Inferior parietal cortex (tissue), 1 donor: ENCODE measurements at regions not wholly inside any gene's neighbourhood (a gene's known extent, or its start where the extent isn't known, plus 50 kb on each side); places are given as distances from the start of the nearest gene placed in this dataset.

Experiments used
- DNase-seq: peaks from one replicate; pipeline ENCODE4 v3.0.0-alpha.2; 2016; ENCODE audit errors: extremely low spot score

GRCh38 chr14:100673807-100674154, 52.9 kb upstream of the DLK1 start:
- DNase-seq = no peak

DNA sequence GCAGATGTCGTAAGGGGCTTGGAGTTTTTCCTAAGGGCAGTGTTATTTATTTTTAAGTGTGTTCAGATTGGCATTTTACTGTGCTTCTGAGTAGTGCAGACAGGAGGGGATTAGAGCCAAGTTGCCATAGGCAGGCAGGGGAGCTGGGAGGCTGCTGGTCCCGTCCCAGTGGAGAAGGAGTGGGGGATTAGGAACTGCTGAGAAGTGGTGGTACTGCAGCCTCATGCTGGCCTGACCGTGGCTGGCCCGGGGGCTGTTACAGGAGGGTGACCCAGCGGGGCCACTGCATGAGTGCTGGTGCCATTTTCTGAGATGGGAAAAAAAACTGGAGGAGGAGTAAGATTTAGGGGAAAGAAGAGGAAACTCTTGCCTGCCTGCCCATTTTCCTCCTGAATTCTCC, 52.3 kb upstream of the DLK1 start:
- DNase-seq = no peak

DNA sequence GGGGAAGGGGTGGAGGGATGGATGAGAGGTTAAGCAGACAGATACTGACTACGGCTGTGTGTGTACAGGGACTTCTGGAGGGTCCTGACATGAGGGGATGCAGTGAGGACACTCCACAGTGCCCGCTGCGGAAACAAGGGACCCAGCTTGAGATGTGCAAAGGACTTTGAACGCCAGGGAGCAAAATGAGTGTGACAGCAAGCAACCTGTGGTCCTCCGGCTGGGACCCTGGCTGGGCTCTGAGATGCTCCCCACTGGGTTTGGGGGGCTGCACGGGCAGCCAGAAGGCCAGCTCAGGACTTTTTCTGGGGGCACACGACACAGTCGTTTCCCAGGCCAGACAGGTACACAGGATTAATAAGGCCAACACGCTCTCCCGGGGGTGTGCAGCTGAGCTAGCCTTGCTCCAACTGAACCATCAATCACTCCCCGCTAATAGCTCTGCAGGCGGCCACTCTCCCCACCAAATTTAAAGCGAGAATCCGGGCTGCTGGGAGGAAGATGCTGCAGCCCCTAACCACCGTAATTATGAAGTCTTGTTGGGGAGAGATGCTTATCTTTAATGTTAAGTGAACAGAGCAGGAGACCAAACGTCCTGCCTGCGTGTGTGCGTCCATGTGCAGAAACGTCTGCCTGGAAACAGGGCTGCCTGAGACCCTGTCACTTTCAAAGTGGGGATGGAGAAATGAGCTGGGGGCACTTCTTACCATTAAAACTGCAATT, 51.6 kb upstream of the DLK1 start:
- DNase-seq = no peak

GRCh38 chr14:100675699-100676684, 50.7 kb upstream of the DLK1 start:
- DNase-seq = peak; percentile 15
